H1 (cell line): ENCODE measurements at regions not wholly inside any gene's neighbourhood (a gene's known extent, or its start where the extent isn't known, plus 50 kb on each side); places are given as distances from the start of the nearest gene placed in this dataset. TPM values are rescaled to one million over a fixed set of nuclear protein-coding genes. Genes with fewer than 3 reads are reported as not detected.

Experiments used
- small RNA-seq: library from polyadenylated mRNA; stranded (forward); fragments of <200 nt; extraction: miRNeasy Mini kit (QIAGEN cat#:217004); gene quantifications from one replicate; pipeline ENCODE3, GENCODE V24; 2013; ENCODE audit not compliant: insufficient read depth

Small RNA genes lying in the stretch of these regions (small RNA-seq; reads per million reads assigned to genes)
- gene KRT19P6: not detected
